ENCODE measurements at regions not wholly inside any gene's neighbourhood (a gene's known extent, or its start where the extent isn't known, plus 50 kb on each side); places are given as distances from the start of the nearest gene placed in this dataset.

DNA sequence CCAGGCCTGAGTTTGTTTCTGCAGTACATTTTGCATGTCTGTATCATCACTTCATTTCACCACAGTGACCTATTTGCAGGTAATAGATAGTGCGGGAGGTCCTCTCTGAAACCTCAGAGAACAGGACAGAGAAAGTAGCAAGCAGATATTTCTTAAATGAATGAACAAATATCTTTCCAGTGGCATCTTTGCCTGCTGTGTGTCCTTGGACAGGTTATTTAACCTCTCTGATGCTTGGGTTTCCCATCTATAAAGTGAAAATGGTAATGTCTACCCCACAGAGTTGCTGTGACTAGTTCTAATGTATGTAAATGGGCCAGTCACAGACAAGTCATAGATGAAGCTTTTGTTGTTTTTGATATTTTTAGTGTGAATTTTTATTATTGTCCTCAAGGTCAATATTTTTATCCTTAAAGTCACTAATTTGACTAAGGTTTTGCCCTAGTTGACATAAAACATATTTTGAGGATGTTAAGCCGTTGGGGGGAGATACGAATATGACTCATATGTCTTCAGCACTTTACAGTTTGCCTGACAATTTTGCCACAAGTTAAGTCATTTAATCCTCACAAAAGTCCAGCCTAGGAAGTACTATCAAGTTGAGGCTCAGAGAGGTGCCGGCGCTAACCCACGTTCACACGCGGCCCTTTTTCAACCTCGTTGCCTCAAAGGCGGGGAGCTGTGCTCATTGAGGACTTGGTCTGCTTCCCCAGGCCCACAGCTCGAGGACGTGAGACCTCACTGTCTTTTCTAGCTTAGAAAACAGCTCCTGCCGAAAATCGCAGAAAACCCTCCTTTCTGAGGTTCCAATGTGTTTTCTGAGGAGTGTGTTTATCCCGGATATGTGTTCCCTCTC, 126.7 kb upstream of the STX18 start:
- intact Hi-C loops (cut with micrococcal nuclease), result no loop called here
- ATAC-seq, result no peak
- no TSS peak for BruUV-seq (replicated peaks)
- Histone ChIP-seq H3K27ac (ENCODE audit: low read depth, low read length) (no peak overlapping the region), H3K36me3 (ENCODE audit: control insufficient read depth in 1 of 2, insufficient read depth in 2 of 2, low read length in 2 of 2) (no peaks in the 10 kb centered on the region), H3K9me3 (ENCODE audit: control insufficient read depth in 1 of 2, insufficient read depth in 1 of 2, low read depth in 1 of 2, low read length in 2 of 2) (no peaks in the 10 kb centered on the region), H4K20me1 (ENCODE audit: insufficient read depth) (no peaks in the 10 kb centered on the region), H3K9me2 (ENCODE audit: insufficient read depth) (no peaks in the 10 kb centered on the region), H3K4me3 (replicated peaks in 1 of 2; ENCODE audit: low read depth in 1 of 2, low read length in 2 of 2) (no peak overlapping the region), H3K27me3 (ENCODE audit: insufficient read depth, low read length) (no peaks in the 10 kb centered on the region), H3K79me2 (ENCODE audit: insufficient read depth, low read length) (no peaks in the 10 kb centered on the region), H3K9ac (ENCODE audit: low read length) (no peak overlapping the region), H3K4me2 (ENCODE audit: low read length) (no peak overlapping the region), H3K4me1 (ENCODE audit: control insufficient read depth in 1 of 2, insufficient read depth in 2 of 2, low read length in 2 of 2) (peaks cover 47 to 58% of the 10 kb centered on the region in 2 experiments), H2AFZ (ENCODE audit: low read depth, low read length, poor library complexity, severe bottlenecking) (no peak overlapping the region)
- TF ChIP-seq TCF7L2 (IDR thresholded peaks at IDR 0.05; ENCODE audit: borderline replicate concordance, extremely low read depth, insufficient read depth, insufficient read length), result no peak
- no peak for TF ChIP-seq EZH2 (IDR thresholded peaks at IDR 0.05)
- TF ChIP-seq POLR2A (IDR thresholded peaks at IDR 0.05; ENCODE audit: borderline replicate concordance, extremely low read depth, insufficient read depth, insufficient read length), result no peak
- no peak for TF ChIP-seq YY1 (IDR thresholded peaks at IDR 0.05; ENCODE audit: extremely low read depth, insufficient replicate concordance, low read depth, low read length)
- no peak for TF ChIP-seq SIN3A (IDR thresholded peaks at IDR 0.05; ENCODE audit: low read depth)
- no peak for TF ChIP-seq ZNF274 (IDR thresholded peaks at IDR 0.05; ENCODE audit: low read depth, low read length)
- TF ChIP-seq RAD21 (IDR thresholded peaks at IDR 0.05; ENCODE audit: low read depth), result no peak
- ChIA-PET POLR2A (interaction anchor here (1.4 kb wide), 1 partner anchor 9 kb away, joined by 3 read pairs; no protein-coding TSS in a partner anchor), RAD21 (ENCODE audit: low non-redundant PET in 1 of 2, low total read pairs in 2 of 2, uncharacterized antibody in 2 of 2, unreplicated experiment in 2 of 2) (interaction anchor here in 1 of 2 experiments (1.1 kb wide), 1 partner anchor 9 kb away, joined by 3 read pairs; no protein-coding TSS in a partner anchor), CTCF (no interaction called here)
- DNase-seq (ENCODE audit: low read depth, low spot score), result no peak

DNA sequence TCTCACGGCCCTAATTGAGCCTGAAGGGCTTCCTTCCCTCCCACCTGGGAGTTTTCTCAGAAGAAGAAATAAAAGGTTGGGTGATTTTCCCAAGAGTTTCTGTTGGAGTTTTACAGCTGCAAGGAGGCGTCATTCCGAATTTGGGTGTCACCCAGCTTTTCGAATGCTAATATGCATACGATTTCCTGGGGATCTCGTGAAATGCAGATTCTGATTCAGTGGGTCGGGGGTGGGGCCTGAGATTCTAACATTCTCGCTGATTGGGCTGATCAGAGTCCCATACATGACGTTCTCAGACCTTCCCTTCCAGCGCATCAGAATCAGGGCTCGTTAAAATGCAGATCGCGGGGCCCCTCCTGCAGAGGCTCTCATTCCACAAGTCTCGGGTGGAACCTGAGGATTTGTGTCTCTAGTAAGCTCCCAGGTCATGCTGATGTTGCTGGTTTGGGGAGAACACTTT, 125.8 kb upstream of the STX18 start:
- Histone ChIP-seq H3K9ac (ENCODE audit: low read length) (no peak overlapping the region), H3K79me2 (ENCODE audit: insufficient read depth, low read length) (no peaks in the 10 kb centered on the region), H3K27me3 (ENCODE audit: insufficient read depth, low read length) (no peaks in the 10 kb centered on the region), H3K36me3 (ENCODE audit: control insufficient read depth in 1 of 2, insufficient read depth in 2 of 2, low read length in 2 of 2) (no peaks in the 10 kb centered on the region), H3K4me2 (ENCODE audit: low read length) (0 out of 2 replicates have a peak overlapping the region, but pooled peaks have one; percentile 14), H3K4me3 (replicated peaks in 1 of 2; ENCODE audit: low read depth in 1 of 2, low read length in 2 of 2) (no peak overlapping the region), H3K27ac (ENCODE audit: low read depth, low read length) (peak overlapping the region; percentile 49), H3K4me1 (ENCODE audit: control insufficient read depth in 1 of 2, insufficient read depth in 2 of 2, low read length in 2 of 2) (peaks cover 43 to 55% of the 10 kb centered on the region in 2 experiments), H3K9me3 (ENCODE audit: control insufficient read depth in 1 of 2, insufficient read depth in 1 of 2, low read depth in 1 of 2, low read length in 2 of 2) (no peaks in the 10 kb centered on the region), H2AFZ (ENCODE audit: low read depth, low read length, poor library complexity, severe bottlenecking) (no peak overlapping the region), H4K20me1 (ENCODE audit: insufficient read depth) (no peaks in the 10 kb centered on the region), H3K9me2 (ENCODE audit: insufficient read depth) (no peaks in the 10 kb centered on the region)
- intact Hi-C loops (cut with micrococcal nuclease), result no loop called here
- ChIA-PET POLR2A (no interaction called here), RAD21 (ENCODE audit: low non-redundant PET in 1 of 2, low total read pairs in 2 of 2, uncharacterized antibody in 2 of 2, unreplicated experiment in 2 of 2) (no interaction called here), CTCF (no interaction called here)
- DNase-seq (ENCODE audit: low read depth, low spot score) (no peak), ATAC-seq (no peak)
- BruUV-seq (replicated peaks), result no TSS peak
- TF ChIP-seq, protein P1, sequence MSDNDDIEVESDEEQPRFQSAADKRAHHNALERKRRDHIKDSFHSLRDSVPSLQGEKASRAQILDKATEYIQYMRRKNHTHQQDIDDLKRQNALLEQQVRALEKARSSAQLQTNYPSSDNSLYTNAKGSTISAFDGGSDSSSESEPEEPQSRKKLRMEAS (IDR thresholded peaks at IDR 0.05), result no peak
- no peak for TF ChIP-seq SIN3A (IDR thresholded peaks at IDR 0.05; ENCODE audit: low read depth)
- TF ChIP-seq ELF1 (IDR thresholded peaks at IDR 0.05; ENCODE audit: borderline replicate concordance, low read depth), result no peak
- TF ChIP-seq TCF7L2 (IDR thresholded peaks at IDR 0.05; ENCODE audit: borderline replicate concordance, extremely low read depth, insufficient read depth, insufficient read length), result no peak
- TF ChIP-seq ZFX (IDR thresholded peaks at IDR 0.05), result no peak
- no peak for TF ChIP-seq POLR2A (IDR thresholded peaks at IDR 0.05; ENCODE audit: borderline replicate concordance, extremely low read depth, insufficient read depth, insufficient read length)
- TF ChIP-seq, protein P2, sequence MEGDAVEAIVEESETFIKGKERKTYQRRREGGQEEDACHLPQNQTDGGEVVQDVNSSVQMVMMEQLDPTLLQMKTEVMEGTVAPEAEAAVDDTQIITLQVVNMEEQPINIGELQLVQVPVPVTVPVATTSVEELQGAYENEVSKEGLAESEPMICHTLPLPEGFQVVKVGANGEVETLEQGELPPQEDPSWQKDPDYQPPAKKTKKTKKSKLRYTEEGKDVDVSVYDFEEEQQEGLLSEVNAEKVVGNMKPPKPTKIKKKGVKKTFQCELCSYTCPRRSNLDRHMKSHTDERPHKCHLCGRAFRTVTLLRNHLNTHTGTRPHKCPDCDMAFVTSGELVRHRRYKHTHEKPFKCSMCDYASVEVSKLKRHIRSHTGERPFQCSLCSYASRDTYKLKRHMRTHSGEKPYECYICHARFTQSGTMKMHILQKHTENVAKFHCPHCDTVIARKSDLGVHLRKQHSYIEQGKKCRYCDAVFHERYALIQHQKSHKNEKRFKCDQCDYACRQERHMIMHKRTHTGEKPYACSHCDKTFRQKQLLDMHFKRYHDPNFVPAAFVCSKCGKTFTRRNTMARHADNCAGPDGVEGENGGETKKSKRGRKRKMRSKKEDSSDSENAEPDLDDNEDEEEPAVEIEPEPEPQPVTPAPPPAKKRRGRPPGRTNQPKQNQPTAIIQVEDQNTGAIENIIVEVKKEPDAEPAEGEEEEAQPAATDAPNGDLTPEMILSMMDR (IDR thresholded peaks at IDR 0.05 in 2 of 3, conservative IDR thresholded peaks at IDR 0.05 in 1 of 3; ENCODE audit: borderline replicate concordance in 1 of 3, insufficient read depth in 1 of 3, low read depth in 2 of 3, low read length in 2 of 3), result no peak
- no peak for TF ChIP-seq EZH2 (IDR thresholded peaks at IDR 0.05)
- no peak for TF ChIP-seq FOSL1 (IDR thresholded peaks at IDR 0.05; ENCODE audit: low read depth)
- no peak for TF ChIP-seq YY1 (IDR thresholded peaks at IDR 0.05; ENCODE audit: extremely low read depth, insufficient replicate concordance, low read depth, low read length)
- no peak for TF ChIP-seq SRF (IDR thresholded peaks at IDR 0.05; ENCODE audit: low read depth)
- no peak for TF ChIP-seq SP1 (IDR thresholded peaks at IDR 0.05; ENCODE audit: low read depth)
- no peak for TF ChIP-seq RAD21 (IDR thresholded peaks at IDR 0.05; ENCODE audit: low read depth)
- TF ChIP-seq EGR1 (IDR thresholded peaks at IDR 0.05; ENCODE audit: low read depth), result no peak
- TF ChIP-seq JUND (IDR thresholded peaks at IDR 0.05), result no peak
- TF ChIP-seq POLR2AphosphoS5 (IDR thresholded peaks at IDR 0.05; ENCODE audit: low read depth, low read length), result no peak
- no peak for TF ChIP-seq CBX3 (IDR thresholded peaks at IDR 0.05; ENCODE audit: low read depth)
- no peak for TF ChIP-seq ZNF274 (IDR thresholded peaks at IDR 0.05; ENCODE audit: low read depth, low read length)
